Smooth muscle cell (in vitro differentiated cells): ENCODE measurements at regions not wholly inside any gene's neighbourhood (a gene's known extent, or its start where the extent isn't known, plus 50 kb on each side); places are given as distances from the start of the nearest gene placed in this dataset.

ENCODE experiments used
- DNase-seq: peaks from one replicate; lab custom pipeline; 2025; ENCODE audit not compliant: unreplicated experiment; lab: John Stamatoyannopoulos, UW
- H2AFZ ChIP-seq: fragments of 200-600 bp; sonication (generic); 2 replicates; pipeline ENCODE4 v1.6.0; 2016; ENCODE audit warnings: antibody characterized with exemption, low read depth, mild to moderate bottlenecking
- H3F3A ChIP-seq: fragments of 200-600 bp; sonication (generic); 2 replicates; pipeline ENCODE4 v1.6.0; 2017; ENCODE audit warnings: antibody characterized with exemption, low read depth
- H3K27ac ChIP-seq: fragments of 200-600 bp; sonication (generic); 2 replicates; pipeline ENCODE4 v1.5.1; 2016; ENCODE audit warnings: low read depth, mild to moderate bottlenecking
- H3K27me3 ChIP-seq: fragments of 200-600 bp; sonication (generic); 2 replicates; pipeline ENCODE4 v1.6.1; 2016; ENCODE audit warnings: low read depth, mild to moderate bottlenecking
- H3K36me3 ChIP-seq: fragments of 200-600 bp; sonication (generic); 2 replicates; pipeline ENCODE4 v1.5.1; 2016; ENCODE audit warnings: low read depth
- H3K4me1 ChIP-seq: fragments of 200-600 bp; sonication (generic); 2 replicates; pipeline ENCODE4 v1.5.1; 2016; ENCODE audit warnings: low read depth
- H3K4me2 ChIP-seq: fragments of 200-600 bp; sonication (generic); 2 replicates; pipeline ENCODE4 v1.6.0; 2016; ENCODE audit warnings: mild to moderate bottlenecking
- H3K4me3 ChIP-seq: fragments of 200-600 bp; sonication (generic); 2 replicates; pipeline ENCODE4 v1.5.1; 2016; ENCODE audit warnings: mild to moderate bottlenecking
- H3K79me2 ChIP-seq: fragments of 200-600 bp; sonication (generic); 2 replicates; pipeline ENCODE4 v1.6.0; 2016; ENCODE audit warnings: low read depth, mild to moderate bottlenecking
- H3K9ac ChIP-seq: fragments of 200-600 bp; sonication (generic); 2 replicates; pipeline ENCODE4 v1.6.0; 2016; ENCODE audit warnings: low read depth
- H3K9me3 ChIP-seq: fragments of 200-600 bp; sonication (generic); replicated peaks from 2 replicates; pipeline ENCODE4 v1.5.1; 2016; ENCODE audit warnings: low read depth
- H4K20me1 ChIP-seq: fragments of 200-600 bp; sonication (generic); 2 replicates; pipeline ENCODE4 v1.6.0; 2016; ENCODE audit warnings: low read depth
- CTCF ChIP-seq: fragments of 200-600 bp; sonication (generic); IDR thresholded peaks from 2 replicates; pipeline ENCODE4 v1.5.1; 2017; ENCODE audit warnings: borderline replicate concordance, mild to moderate bottlenecking, antibody characterized with exemption; ENCODE audit not compliant: insufficient read depth, poor library complexity, severe bottlenecking
- WGBS: methylation state at CpG from one replicate; pipeline ENCODE4 v1.1.7; 2016; ENCODE audit warnings: low lambda C conversion rate; 5-methylcytosine and 5-hydroxymethylcytosine counted together

- H3K4me1 ChIP-seq = peaks cover 9% of the 10 kb centered on the region
- no peaks in the 10 kb centered on the region for H3K79me2 ChIP-seq
- H3K4me2 ChIP-seq = no peak overlapping the region
- H3K4me3 ChIP-seq = no peak overlapping the region
- H3F3A ChIP-seq = no peaks in the 10 kb centered on the region
- H3K27me3 ChIP-seq = no peaks in the 10 kb centered on the region
- H3K9ac ChIP-seq = no peak overlapping the region
- H3K27ac ChIP-seq = no peak overlapping the region
- no peaks in the 10 kb centered on the region for H3K9me3 ChIP-seq
- H2AFZ ChIP-seq = no peak overlapping the region
- no peak for TF ChIP-seq CTCF
- 85% methylated on average over 2 of the region's 2 CpGs for WGBS
- H4K20me1 ChIP-seq = no peaks in the 10 kb centered on the region
- no peak for DNase-seq
- H3K36me3 ChIP-seq = no peaks in the 10 kb centered on the region
These were observed 851.9 kb upstream of the GHITM start for GRCh38 chr10:83287374-83287773.

GRCh38 chr10:83289373-83289772, 849.9 kb upstream of the GHITM start:
- Histone ChIP-seq H3K9ac (no peak overlapping the region), H3K4me3 (no peak overlapping the region), H3K79me2 (no peaks in the 10 kb centered on the region), H2AFZ (no peak overlapping the region), H3F3A (no peaks in the 10 kb centered on the region), H3K36me3 (no peaks in the 10 kb centered on the region), H3K27me3 (no peaks in the 10 kb centered on the region), H4K20me1 (no peaks in the 10 kb centered on the region), H3K4me1 (peaks cover 9% of the 10 kb centered on the region), H3K9me3 (no peaks in the 10 kb centered on the region), H3K27ac (no peak overlapping the region), H3K4me2 (no peak overlapping the region)
- no peak for DNase-seq
- WGBS = 53% methylated on average over 2 of the region's 2 CpGs
- no peak for TF ChIP-seq CTCF

GRCh38 chr10:83289948-83290347, 849.4 kb upstream of the GHITM start:
- Histone ChIP-seq H3K27me3 (no peaks in the 10 kb centered on the region), H4K20me1 (no peaks in the 10 kb centered on the region), H3K27ac (no peak overlapping the region), H2AFZ (no peak overlapping the region), H3F3A (no peaks in the 10 kb centered on the region), H3K79me2 (no peaks in the 10 kb centered on the region), H3K4me1 (peaks cover 9% of the 10 kb centered on the region), H3K4me2 (no peak overlapping the region), H3K9ac (no peak overlapping the region), H3K4me3 (no peak overlapping the region), H3K9me3 (no peaks in the 10 kb centered on the region), H3K36me3 (no peaks in the 10 kb centered on the region)
- TF ChIP-seq CTCF = no peak
- WGBS = 93% methylated on average over 1 of the region's 1 CpG
- DNase-seq = no peak

GRCh38 chr10:83301732-83302131, 837.6 kb upstream of the GHITM start:
- Histone ChIP-seq H3K79me2 (no peaks in the 10 kb centered on the region), H3K4me1 (no peaks in the 10 kb centered on the region), H3K27ac (no peak overlapping the region), H3K4me3 (no peak overlapping the region), H3K36me3 (no peaks in the 10 kb centered on the region), H3F3A (no peaks in the 10 kb centered on the region), H2AFZ (no peak overlapping the region), H3K27me3 (no peaks in the 10 kb centered on the region), H3K9me3 (no peaks in the 10 kb centered on the region), H3K9ac (no peak overlapping the region), H3K4me2 (no peak overlapping the region), H4K20me1 (no peaks in the 10 kb centered on the region)
- TF ChIP-seq CTCF = no peak
- no peak for DNase-seq
- 67% methylated on average over 2 of the region's 2 CpGs for WGBS
